Neuronal stem cell (in vitro differentiated cells): ENCODE measurements at regions not wholly inside any gene's neighbourhood (a gene's known extent, or its start where the extent isn't known, plus 50 kb on each side); places are given as distances from the start of the nearest gene placed in this dataset.

Source experiments
- DNase-seq: peaks from one replicate; pipeline ENCODE4 v3.0.0-alpha.2; 2013; ENCODE audit warnings: low spot score
- H2AFZ ChIP-seq: one replicate; pipeline ENCODE4 v1.6.1; 2013; ENCODE audit warnings: mild to moderate bottlenecking, low read length, inconsistent platforms
- H2AK5ac ChIP-seq: 2 replicates; pipeline ENCODE4 v1.6.1; 2013; ENCODE audit warnings: low read depth, mild to moderate bottlenecking, inconsistent platforms, low read length, moderate library complexity, mixed read lengths
- H2BK120ac ChIP-seq: 2 replicates; pipeline ENCODE4 v1.6.1; 2013; ENCODE audit warnings: low read depth, mild to moderate bottlenecking, inconsistent platforms, low read length, moderate library complexity, mixed read lengths
- H2BK12ac ChIP-seq: one replicate; pipeline ENCODE4 v1.6.1; 2013; ENCODE audit warnings: low read length, inconsistent platforms
- H2BK15ac ChIP-seq: 2 replicates; pipeline ENCODE4 v1.6.1; 2013; ENCODE audit warnings: mild to moderate bottlenecking, low read length, inconsistent platforms, mixed read lengths
- H2BK5ac ChIP-seq: one replicate; pipeline ENCODE4 v1.6.1; 2013; ENCODE audit warnings: inconsistent platforms, mild to moderate bottlenecking, low read length, moderate library complexity
- H3K14ac ChIP-seq: one replicate; pipeline ENCODE4 v1.6.1; 2013; ENCODE audit warnings: low read length, inconsistent platforms
- H3K18ac ChIP-seq: 2 replicates; pipeline ENCODE4 v1.6.1; 2013; ENCODE audit warnings: low read length, inconsistent platforms
- H3K23ac ChIP-seq: 2 replicates; pipeline ENCODE4 v1.6.1; 2013; ENCODE audit warnings: low read depth, mild to moderate bottlenecking, mixed read lengths, low read length, inconsistent platforms; ENCODE audit not compliant: poor library complexity
- H3K27ac ChIP-seq: replicated peaks from 3 replicates; pipeline ENCODE4 v1.5.1; 2013; ENCODE audit warnings: low read length, inconsistent platforms
- H3K27me3 ChIP-seq, 3 experiments: 2 replicates each; pipeline ENCODE4 v1.6.1; 2013; ENCODE audit warnings: low read length in 3 of 3, mild to moderate bottlenecking in 2 of 3, inconsistent platforms in 1 of 3, low read depth in 1 of 3, mixed read lengths in 1 of 3, moderate library complexity in 1 of 3; ENCODE audit not compliant: control insufficient read depth in 3 of 3, insufficient read depth in 3 of 3
- H3K36me3 ChIP-seq, 2 donors: replicated peaks in 1 of 2; 2 replicates each; pipeline ENCODE4 v1.6.1; 2013; ENCODE audit warnings: low read length in 2 of 2; ENCODE audit not compliant: control insufficient read depth in 2 of 2, insufficient read depth in 2 of 2
- H3K4ac ChIP-seq: 2 replicates; pipeline ENCODE4 v1.6.1; 2013; ENCODE audit warnings: inconsistent platforms, mild to moderate bottlenecking, low read length, moderate library complexity
- H3K4me1 ChIP-seq, 2 donors: 1 replicate in 1 of 2; 2 replicates in 1 of 2; pipeline ENCODE4 v1.6.1; 2013; ENCODE audit warnings: low read length in 2 of 2, low read depth in 1 of 2; ENCODE audit not compliant: control insufficient read depth in 2 of 2, insufficient read depth in 1 of 2
- H3K4me2 ChIP-seq: one replicate; pipeline ENCODE4 v1.6.1; 2013; ENCODE audit warnings: mild to moderate bottlenecking, low read length, inconsistent platforms; ENCODE audit not compliant: insufficient read depth, poor library complexity, severe bottlenecking
- H3K4me3 ChIP-seq, 2 donors: 2 replicates each; pipeline ENCODE4 v1.5.1; 2013; ENCODE audit warnings: low read length in 2 of 2, mild to moderate bottlenecking in 2 of 2, inconsistent platforms in 1 of 2, moderate library complexity in 1 of 2
- H3K79me1 ChIP-seq: one replicate; pipeline ENCODE4 v1.6.1; 2013; ENCODE audit warnings: low read depth, mild to moderate bottlenecking, inconsistent platforms, low read length, moderate library complexity
- H3K9ac ChIP-seq: one replicate; pipeline ENCODE4 v1.6.1; 2013; ENCODE audit warnings: mild to moderate bottlenecking, low read depth, low read length, inconsistent platforms; ENCODE audit not compliant: poor library complexity
- H3K9me3 ChIP-seq, 2 donors: replicated peaks in 1 of 2; 2 replicates each; pipeline versions ENCODE3 to v1.6.1; 2013; ENCODE audit warnings: low read length in 2 of 2, mild to moderate bottlenecking in 2 of 2, inconsistent platforms in 1 of 2, low read depth in 1 of 2, mixed read lengths in 1 of 2, moderate library complexity in 1 of 2; ENCODE audit not compliant: control insufficient read depth in 2 of 2, insufficient read depth in 1 of 2
- H4K8ac ChIP-seq: one replicate; pipeline ENCODE4 v1.6.1; 2013; ENCODE audit warnings: low read depth, mild to moderate bottlenecking, inconsistent platforms, low read length, moderate library complexity
- H4K91ac ChIP-seq: one replicate; pipeline ENCODE4 v1.6.1; 2013; ENCODE audit warnings: low read length, low read depth, mild to moderate bottlenecking, inconsistent platforms; ENCODE audit not compliant: poor library complexity
- WGBS, 2 donors: extraction: QIAGEN DNeasy Blood & Tissue Kit; methylation state at CpG; one replicate each; pipeline ENCODE4 v1.1.7; 2013; ENCODE audit warnings: missing lambda C conversion rate in 2 of 2, mixed read lengths in 1 of 2; ENCODE audit not compliant: insufficient read length in 2 of 2, insufficient replicate concordance in 1 of 2; ENCODE audit errors: extremely low coverage in 2 of 2; 5-methylcytosine and 5-hydroxymethylcytosine counted together

DNA sequence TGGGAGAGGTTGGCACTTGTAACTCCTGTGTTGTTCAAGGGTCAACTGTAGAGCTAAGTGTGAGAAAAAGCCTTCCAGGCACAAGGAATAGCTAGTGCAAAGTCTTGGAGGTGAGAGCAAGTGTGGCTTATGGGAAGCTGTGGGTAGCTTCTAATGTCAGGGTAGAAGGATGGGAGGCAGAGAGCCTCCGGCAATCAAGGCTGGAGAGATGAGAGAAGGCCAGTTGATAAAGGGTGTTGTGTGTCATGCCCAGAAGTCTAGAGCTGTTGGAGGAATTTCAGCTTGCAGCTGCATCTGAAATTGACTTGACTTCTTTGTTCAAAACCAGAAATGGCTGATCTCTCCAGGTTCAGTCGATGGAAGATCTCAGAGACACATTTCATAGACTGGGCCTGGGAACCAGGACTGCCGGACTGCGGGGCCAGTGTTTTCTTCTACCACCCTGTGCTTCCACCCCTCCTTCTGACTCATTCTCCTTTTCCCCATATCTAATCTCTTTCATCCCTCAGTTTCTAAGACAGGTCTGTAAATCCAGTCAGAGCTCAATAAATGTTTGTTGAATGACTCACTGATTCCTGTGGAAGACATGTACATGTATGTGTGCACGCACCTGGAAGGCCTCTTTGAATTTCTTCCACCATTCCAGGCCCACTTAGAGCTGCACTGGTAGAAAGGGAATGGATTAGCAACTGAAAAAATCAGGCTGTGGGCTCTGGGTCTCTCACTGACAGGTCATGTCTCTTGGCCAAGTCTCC is 67.8 kb upstream of the KLF4 start:
- Histone ChIP-seq H3K79me1 (no peaks in the 10 kb centered on the region), H2BK12ac (no peak overlapping the region), H3K18ac (no peak overlapping the region), H3K4me1 (no peaks in the 10 kb centered on the region), H2AK5ac (no peak overlapping the region), H3K27ac (no peak overlapping the region), H3K4ac (no peak overlapping the region), H3K14ac (peak overlapping the region; percentile 82), H4K91ac (no peak overlapping the region), H3K4me2 (no peak overlapping the region), H2AFZ (no peak overlapping the region), H3K9me3 (no peaks in the 10 kb centered on the region), H2BK120ac (no peak overlapping the region), H3K4me3 (no peak overlapping the region), H2BK15ac (no peak overlapping the region), H3K27me3 (no peaks in the 10 kb centered on the region), H3K23ac (no peak overlapping the region), H3K9ac (no peak overlapping the region), H4K8ac (no peak overlapping the region), H2BK5ac (no peak overlapping the region), H3K36me3 (no peaks in the 10 kb centered on the region)
- no peak for DNase-seq
- WGBS, 2 donors, result no CpG with 5 or more reads among the region's 5 CpGs

DNA sequence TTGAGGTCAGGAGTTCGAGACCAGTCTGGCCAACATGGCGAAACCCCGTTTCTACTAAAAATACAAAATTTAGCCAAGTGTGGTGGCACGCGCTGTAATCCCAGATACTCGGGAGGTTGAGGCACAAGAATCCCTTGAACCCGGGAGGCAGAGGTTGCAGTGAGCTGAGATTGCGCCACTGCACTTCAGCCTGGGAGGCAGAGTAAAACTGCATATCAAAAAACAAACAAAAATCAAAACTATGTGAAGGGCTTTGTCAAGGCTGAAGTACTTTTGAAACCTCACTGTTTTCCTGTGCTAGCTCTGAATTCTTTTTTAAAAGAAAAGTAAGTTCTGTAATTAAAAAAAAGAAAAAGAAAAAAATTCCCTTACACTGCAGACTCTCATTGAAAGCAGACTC is 65.1 kb upstream of the KLF4 start:
- Histone ChIP-seq H3K36me3 (no peaks in the 10 kb centered on the region), H4K91ac (no peak overlapping the region), H3K4me3 (no peak overlapping the region), H3K27me3 (no peaks in the 10 kb centered on the region), H2AK5ac (no peak overlapping the region), H3K9me3 (no peaks in the 10 kb centered on the region), H3K79me1 (no peaks in the 10 kb centered on the region), H4K8ac (no peak overlapping the region), H2BK120ac (no peak overlapping the region), H2AFZ (no peak overlapping the region), H3K23ac (no peak overlapping the region), H3K9ac (no peak overlapping the region), H3K4me1 (no peaks in the 10 kb centered on the region), H3K14ac (no peak overlapping the region), H3K4ac (no peak overlapping the region), H2BK15ac (no peak overlapping the region), H3K4me2 (no peak overlapping the region), H3K27ac (no peak overlapping the region), H2BK12ac (no peak overlapping the region), H2BK5ac (no peak overlapping the region), H3K18ac (no peak overlapping the region)
- no CpG with 5 or more reads among the region's 8 CpGs for WGBS, 2 donors
- no peak for DNase-seq

DNA sequence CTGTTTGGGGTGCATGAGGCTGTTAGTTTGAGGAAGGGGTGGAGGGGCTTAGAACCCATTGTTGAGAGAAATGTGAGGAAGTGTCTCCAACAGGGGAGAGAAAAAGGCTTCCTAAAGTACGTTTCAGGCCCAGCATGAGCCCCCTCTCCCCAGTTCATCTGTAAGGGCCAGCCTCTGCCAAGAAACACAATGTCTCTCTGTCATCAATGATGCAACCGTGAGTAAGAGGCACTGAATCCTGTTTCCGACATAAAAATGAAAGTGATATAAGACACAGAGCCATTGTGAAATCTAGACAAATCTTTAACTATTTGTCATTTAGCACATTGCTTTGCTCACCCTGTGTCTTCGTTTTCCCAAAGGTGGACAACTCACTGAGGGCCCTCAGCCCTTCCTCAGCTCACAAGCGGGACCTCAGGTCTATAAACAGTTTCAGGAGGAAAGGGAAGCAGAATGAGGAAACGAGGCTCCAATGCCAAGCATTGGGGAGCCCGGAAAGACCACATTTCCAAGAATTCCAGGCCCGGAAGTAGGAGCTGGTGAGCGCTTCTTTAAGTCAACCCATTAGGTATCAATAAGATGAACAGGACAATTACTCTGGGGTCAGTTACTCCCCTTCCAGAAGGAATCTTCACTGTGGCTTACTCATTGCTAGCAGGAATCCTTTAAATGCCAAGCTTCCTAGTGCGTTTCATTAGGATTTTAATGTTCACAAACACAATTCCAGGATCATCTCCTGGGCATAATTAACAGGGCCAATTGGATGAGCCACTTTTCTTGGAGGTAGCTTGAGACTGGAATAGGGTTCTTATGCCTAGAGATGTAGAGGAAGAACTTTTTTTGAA is 59.0 kb upstream of the KLF4 start:
- H3K18ac ChIP-seq, result no peak overlapping the region
- H4K8ac ChIP-seq, result no peak overlapping the region
- no peak overlapping the region for H2AK5ac ChIP-seq
- no peak overlapping the region for H3K4me3 ChIP-seq
- H3K23ac ChIP-seq, result no peak overlapping the region
- H3K9me3 ChIP-seq, result no peaks in the 10 kb centered on the region
- H2BK120ac ChIP-seq, result no peak overlapping the region
- H3K9ac ChIP-seq, result no peak overlapping the region
- H3K14ac ChIP-seq, result no peak overlapping the region
- H3K4ac ChIP-seq, result no peak overlapping the region
- no peaks in the 10 kb centered on the region for H3K36me3 ChIP-seq
- no peaks in the 10 kb centered on the region for H3K4me1 ChIP-seq
- no CpG with 5 or more reads among the region's 10 CpGs for WGBS, 2 donors
- H2AFZ ChIP-seq, result no peak overlapping the region
- H2BK12ac ChIP-seq, result no peak overlapping the region
- H3K79me1 ChIP-seq, result no peaks in the 10 kb centered on the region
- H2BK15ac ChIP-seq, result no peak overlapping the region
- H3K4me2 ChIP-seq, result no peak overlapping the region
- no peak overlapping the region for H4K91ac ChIP-seq
- H3K27me3 ChIP-seq, result peaks cover 0 to 5% (median 0%) of the 10 kb centered on the region in 3 experiments
- H2BK5ac ChIP-seq, result no peak overlapping the region
- no peak overlapping the region for H3K27ac ChIP-seq
- DNase-seq, result no peak

DNA sequence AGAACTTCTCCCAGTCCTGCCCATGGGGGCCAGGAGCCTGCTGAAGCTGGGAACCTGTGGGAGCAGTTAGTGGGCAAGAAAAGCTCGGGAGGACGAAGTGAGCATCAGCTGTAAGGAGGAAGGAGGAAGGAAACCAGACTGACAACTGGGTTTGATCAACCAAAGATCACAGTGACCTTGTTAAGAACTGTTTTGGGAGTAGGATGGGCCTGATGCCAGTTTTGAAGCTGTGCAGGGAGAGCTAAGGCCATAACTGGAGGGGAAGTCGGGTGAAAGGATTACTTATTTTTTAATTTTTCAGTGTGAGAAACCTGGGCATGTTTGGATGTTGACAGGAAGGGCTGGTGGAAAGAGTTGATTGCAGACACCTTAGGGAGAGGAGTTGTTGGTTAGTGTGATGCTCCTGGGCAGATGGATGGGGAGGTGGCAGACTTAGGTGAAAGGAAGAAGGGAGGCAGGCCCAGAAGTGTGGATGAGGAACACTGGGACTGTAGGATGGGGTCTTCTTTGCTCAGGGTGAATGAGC is 58.3 kb upstream of the KLF4 start:
- Histone ChIP-seq H2BK5ac (no peak overlapping the region), H3K4me1 (no peaks in the 10 kb centered on the region), H3K4me3 (no peak overlapping the region), H3K23ac (no peak overlapping the region), H3K18ac (no peak overlapping the region), H3K36me3 (no peaks in the 10 kb centered on the region), H3K14ac (no peak overlapping the region), H3K27me3 (peaks cover 0 to 5% (median 0%) of the 10 kb centered on the region in 3 experiments), H2BK120ac (no peak overlapping the region), H3K9me3 (no peaks in the 10 kb centered on the region), H4K91ac (no peak overlapping the region), H3K9ac (no peak overlapping the region), H3K79me1 (no peaks in the 10 kb centered on the region), H2AFZ (no peak overlapping the region), H2BK15ac (no peak overlapping the region), H4K8ac (no peak overlapping the region), H3K4ac (no peak overlapping the region), H2AK5ac (no peak overlapping the region), H3K27ac (no peak overlapping the region), H3K4me2 (no peak overlapping the region), H2BK12ac (no peak overlapping the region)
- DNase-seq, result no peak
- no CpG with 5 or more reads among the region's 3 CpGs for WGBS, 2 donors
